CD8-positive, alpha-beta memory T cell (primary cell): ENCODE measurements at regions not wholly inside any gene's neighbourhood (a gene's known extent, or its start where the extent isn't known, plus 50 kb on each side); places are given as distances from the start of the nearest gene placed in this dataset.

Experiments used
- CTCF ChIA-PET: fragments of 350-600 bp; sonication (Branson Sonifier 250); formaldehyde crosslinking; loops from one replicate; lab custom pipeline; 2021; ENCODE audit warnings: antibody characterized with exemption; lab: Charles Lee
- POLR2A ChIA-PET: fragments of 350-600 bp; sonication (Branson Sonifier 250); formaldehyde crosslinking; loops from one replicate; lab custom pipeline; 2021; ENCODE audit warnings: antibody characterized with exemption; lab: Charles Lee
- DNase-seq, 5 donors: peaks; one replicate each; pipeline versions ENCODE4 v3.0.0 to v3.0.0-alpha.2; 2020 to 2022; ENCODE audit warnings: mixed read lengths in 1 of 5
- H3K27ac ChIP-seq: one replicate; pipeline ENCODE4 v1.7.0; 2013; ENCODE audit warnings: low read depth, mild to moderate bottlenecking, low read length, moderate library complexity
- H3K27me3 ChIP-seq: 2 replicates; pipeline ENCODE4 v1.7.0; 2013; ENCODE audit warnings: low read length, mild to moderate bottlenecking; ENCODE audit not compliant: insufficient read depth, poor library complexity, severe bottlenecking
- H3K36me3 ChIP-seq: 2 replicates; pipeline ENCODE4 v1.7.0; 2013; ENCODE audit warnings: mild to moderate bottlenecking, low read length, moderate library complexity; ENCODE audit not compliant: insufficient read depth
- H3K4me1 ChIP-seq: 2 replicates; pipeline ENCODE4 v1.7.0; 2013; ENCODE audit warnings: mild to moderate bottlenecking, low read length, moderate library complexity; ENCODE audit not compliant: insufficient read depth
- H3K4me3 ChIP-seq: 2 replicates; pipeline ENCODE4 v1.7.0; 2013; ENCODE audit warnings: mild to moderate bottlenecking, low read length
- H3K9me3 ChIP-seq: 2 replicates; pipeline ENCODE4 v1.7.0; 2013; ENCODE audit warnings: mild to moderate bottlenecking, low read length
- H3K27ac Mint-ChIP-seq, 8 donors: one replicate each; pipeline ENCODE4 v1.8.0; 2020 to 2021; ENCODE audit warnings: mixed read lengths in 8 of 8, mild to moderate bottlenecking in 6 of 8, inconsistent platforms in 3 of 8, moderate library complexity in 3 of 8
- H3K27me3 Mint-ChIP-seq, 2 donors: one replicate each; pipeline ENCODE4 v1.8.0; 2020 to 2021; ENCODE audit warnings: mixed read lengths in 2 of 2, mild to moderate bottlenecking in 1 of 2, moderate library complexity in 1 of 2
- H3K36me3 Mint-ChIP-seq, 3 donors: one replicate each; pipeline ENCODE4 v1.8.0; 2020 to 2021; ENCODE audit warnings: mixed read lengths in 3 of 3, inconsistent platforms in 1 of 3, mild to moderate bottlenecking in 1 of 3
- H3K4me1 Mint-ChIP-seq, 3 donors: one replicate each; pipeline ENCODE4 v1.8.0; 2020 to 2021; ENCODE audit warnings: mixed read lengths in 3 of 3, inconsistent platforms in 1 of 3, mild to moderate bottlenecking in 1 of 3
- H3K4me3 Mint-ChIP-seq, 7 donors: one replicate each; pipeline ENCODE4 v1.8.0; 2020 to 2021; ENCODE audit warnings: mixed read lengths in 7 of 7, mild to moderate bottlenecking in 6 of 7, moderate library complexity in 4 of 7, inconsistent platforms in 2 of 7
- H3K9me3 Mint-ChIP-seq, 5 donors: one replicate each; pipeline ENCODE4 v1.8.0; 2020 to 2022; ENCODE audit warnings: mixed read lengths in 5 of 5, mild to moderate bottlenecking in 3 of 5, moderate library complexity in 2 of 5, inconsistent platforms in 1 of 5

- Mint-ChIP-seq H3K4me3 (no peak overlapping the region), H3K27me3 (peaks cover 0 to 1% of the 10 kb centered on the region in 2 donors), H3K4me1 (no peaks in the 10 kb centered on the region), H3K27ac (no peak overlapping the region), H3K36me3 (no peaks in the 10 kb centered on the region), H3K9me3 (peaks cover 0 to 4% (median 0%) of the 10 kb centered on the region in 5 donors)
- POLR2A ChIA-PET = no interaction called here
- no peaks in the 10 kb centered on the region for H3K27me3 ChIP-seq
- no peak overlapping the region for H3K4me3 ChIP-seq
- CTCF ChIA-PET = no interaction called here
- no peaks in the 10 kb centered on the region for H3K4me1 ChIP-seq
- H3K9me3 ChIP-seq = no peaks in the 10 kb centered on the region
- H3K27ac ChIP-seq = no peak overlapping the region
- H3K36me3 ChIP-seq = no peaks in the 10 kb centered on the region
- DNase-seq = no peak
These were observed 138.7 kb upstream of the LIMCH1 start for GRCh38 chr4:41399231-41399630.

GRCh38 chr4:41400296-41400695 lies 137.7 kb upstream of the LIMCH1 start:
- H3K4me1 ChIP-seq = no peaks in the 10 kb centered on the region
- no peak overlapping the region for H3K27ac ChIP-seq
- Mint-ChIP-seq H3K27me3 (peaks cover 0 to 1% of the 10 kb centered on the region in 2 donors), H3K9me3 (peaks cover 0 to 4% (median 0%) of the 10 kb centered on the region in 5 donors), H3K4me1 (no peaks in the 10 kb centered on the region), H3K27ac (no peak overlapping the region), H3K4me3 (no peak overlapping the region), H3K36me3 (no peaks in the 10 kb centered on the region)
- POLR2A ChIA-PET = no interaction called here
- no peak for DNase-seq
- H3K27me3 ChIP-seq = no peaks in the 10 kb centered on the region
- CTCF ChIA-PET = no interaction called here
- H3K4me3 ChIP-seq = no peak overlapping the region
- no peaks in the 10 kb centered on the region for H3K36me3 ChIP-seq
- no peaks in the 10 kb centered on the region for H3K9me3 ChIP-seq

GRCh38 chr4:41405464-41406112 lies 132.4 kb upstream of the LIMCH1 start:
- Histone ChIP-seq H3K4me3 (no peak overlapping the region), H3K27me3 (no peaks in the 10 kb centered on the region), H3K36me3 (no peaks in the 10 kb centered on the region), H3K9me3 (no peaks in the 10 kb centered on the region), H3K4me1 (no peaks in the 10 kb centered on the region), H3K27ac (no peak overlapping the region)
- no peak for DNase-seq
- no peaks in the 10 kb centered on the region for H3K36me3 Mint-ChIP-seq
- H3K4me1 Mint-ChIP-seq = no peaks in the 10 kb centered on the region
- ChIA-PET CTCF (interaction anchor here (0.7 kb wide), 1 partner anchor 13 kb away, joined by 3 read pairs; no protein-coding TSS in a partner anchor), POLR2A (no interaction called here)
- H3K9me3 Mint-ChIP-seq = peaks cover 0 to 4% (median 0%) of the 10 kb centered on the region in 5 donors
- no peaks in the 10 kb centered on the region for H3K27me3 Mint-ChIP-seq
- H3K4me3 Mint-ChIP-seq = no peak overlapping the region
- no peak overlapping the region for H3K27ac Mint-ChIP-seq

- H3K36me3 Mint-ChIP-seq = no peaks in the 10 kb centered on the region
- H3K9me3 Mint-ChIP-seq = peaks cover 0 to 6% (median 0%) of the 10 kb centered on the region in 5 donors
- ChIA-PET POLR2A (no interaction called here), CTCF (interaction anchor here (0.7 kb wide), 1 partner anchor 14 kb away, joined by 3 read pairs; no protein-coding TSS in a partner anchor)
- H3K36me3 ChIP-seq = no peaks in the 10 kb centered on the region
- H3K27ac Mint-ChIP-seq = no peak overlapping the region
- H3K4me1 ChIP-seq = no peaks in the 10 kb centered on the region
- H3K4me1 Mint-ChIP-seq = no peaks in the 10 kb centered on the region
- H3K27me3 ChIP-seq = no peaks in the 10 kb centered on the region
- peaks cover 0 to 4% of the 10 kb centered on the region in 2 donors for H3K27me3 Mint-ChIP-seq
- H3K4me3 ChIP-seq = no peak overlapping the region
- no peak overlapping the region for H3K4me3 Mint-ChIP-seq
- DNase-seq = no peak
- no peaks in the 10 kb centered on the region for H3K9me3 ChIP-seq
- no peak overlapping the region for H3K27ac ChIP-seq
These were observed 131.8 kb upstream of the LIMCH1 start for GRCh38 chr4:41406113-41406516.

GRCh38 chr4:41408150-41408549 lies 129.8 kb upstream of the LIMCH1 start:
- Mint-ChIP-seq H3K27ac (no peak overlapping the region), H3K36me3 (no peaks in the 10 kb centered on the region), H3K4me1 (no peaks in the 10 kb centered on the region), H3K9me3 (peaks cover 0 to 6% (median 0%) of the 10 kb centered on the region in 5 donors), H3K4me3 (no peak overlapping the region), H3K27me3 (peaks cover 0 to 4% of the 10 kb centered on the region in 2 donors)
- Histone ChIP-seq H3K27ac (no peak overlapping the region), H3K36me3 (no peaks in the 10 kb centered on the region), H3K4me1 (no peaks in the 10 kb centered on the region), H3K9me3 (no peaks in the 10 kb centered on the region), H3K4me3 (no peak overlapping the region), H3K27me3 (no peaks in the 10 kb centered on the region)
- POLR2A ChIA-PET = no interaction called here
- no peak for DNase-seq
- CTCF ChIA-PET = no interaction called here

GRCh38 chr4:41408859-41409593 lies 128.9 kb upstream of the LIMCH1 start:
- Histone ChIP-seq H3K9me3 (no peaks in the 10 kb centered on the region), H3K4me1 (no peaks in the 10 kb centered on the region), H3K27me3 (no peaks in the 10 kb centered on the region), H3K4me3 (no peak overlapping the region), H3K27ac (no peak overlapping the region), H3K36me3 (no peaks in the 10 kb centered on the region)
- POLR2A ChIA-PET = no interaction called here
- H3K36me3 Mint-ChIP-seq = no peaks in the 10 kb centered on the region
- H3K4me3 Mint-ChIP-seq = no peak overlapping the region
- CTCF ChIA-PET = no interaction called here
- H3K27ac Mint-ChIP-seq = no peak overlapping the region
- H3K27me3 Mint-ChIP-seq = peaks cover 2 to 4% of the 10 kb centered on the region in 2 donors
- H3K4me1 Mint-ChIP-seq = no peaks in the 10 kb centered on the region
- peaks cover 0 to 9% (median 0%) of the 10 kb centered on the region in 5 donors for H3K9me3 Mint-ChIP-seq
- no peak for DNase-seq

- H3K4me3 ChIP-seq = no peak overlapping the region
- no peak overlapping the region for H3K27ac Mint-ChIP-seq
- H3K27me3 ChIP-seq = no peaks in the 10 kb centered on the region
- no peaks in the 10 kb centered on the region for H3K9me3 ChIP-seq
- no peak for DNase-seq
- H3K4me1 ChIP-seq = no peaks in the 10 kb centered on the region
- no peak overlapping the region for H3K27ac ChIP-seq
- H3K9me3 Mint-ChIP-seq = peaks cover 0 to 9% (median 0%) of the 10 kb centered on the region in 5 donors
- POLR2A ChIA-PET = no interaction called here
- H3K36me3 ChIP-seq = no peaks in the 10 kb centered on the region
- no peaks in the 10 kb centered on the region for H3K36me3 Mint-ChIP-seq
- H3K27me3 Mint-ChIP-seq = peaks cover 2 to 9% of the 10 kb centered on the region in 2 donors
- no peak overlapping the region for H3K4me3 Mint-ChIP-seq
- no peaks in the 10 kb centered on the region for H3K4me1 Mint-ChIP-seq
- CTCF ChIA-PET = no interaction called here
These were observed 128.4 kb upstream of the LIMCH1 start for GRCh38 chr4:41409594-41409895.

GRCh38 chr4:41410049-41410448 lies 127.9 kb upstream of the LIMCH1 start:
- POLR2A ChIA-PET = no interaction called here
- no peaks in the 10 kb centered on the region for H3K27me3 ChIP-seq

More at GRCh38 chr4:41410049-41410448, 127.9 kb upstream of the LIMCH1 start:
- H3K9me3 Mint-ChIP-seq = peaks cover 0 to 6% (median 0%) of the 10 kb centered on the region in 5 donors
- Histone ChIP-seq H3K4me1 (no peaks in the 10 kb centered on the region), H3K36me3 (no peaks in the 10 kb centered on the region), H3K9me3 (no peaks in the 10 kb centered on the region), H3K27ac (no peak overlapping the region), H3K4me3 (no peak overlapping the region)
- no peaks in the 10 kb centered on the region for H3K4me1 Mint-ChIP-seq
- H3K27ac Mint-ChIP-seq = no peak overlapping the region
- CTCF ChIA-PET = no interaction called here
- no peak for DNase-seq
- no peak overlapping the region for H3K4me3 Mint-ChIP-seq
- H3K36me3 Mint-ChIP-seq = no peaks in the 10 kb centered on the region
- peaks cover 2 to 9% of the 10 kb centered on the region in 2 donors for H3K27me3 Mint-ChIP-seq
